ENCODE measurements at regions not wholly inside any gene's neighbourhood (a gene's known extent, or its start where the extent isn't known, plus 50 kb on each side); places are given as distances from the start of the nearest gene placed in this dataset.

GRCh38 chr9:126084696-126085095 lies 241.9 kb upstream of the MVB12B start:
- no peak for ATAC-seq
- TF ChIP-seq OSR1 (CRISPR knock-in tag; IDR thresholded peaks at IDR 0.05) = no peak
- no peak for TF ChIP-seq SNAI2 (CRISPR knock-in tag; IDR thresholded peaks at IDR 0.05)

- TF ChIP-seq PPARA (CRISPR knock-in tag; IDR thresholded peaks at IDR 0.05; ENCODE audit: borderline replicate concordance) (no peak), CSRNP3 (CRISPR knock-in tag; IDR thresholded peaks at IDR 0.05) (no peak), SNAI2 (CRISPR knock-in tag; IDR thresholded peaks at IDR 0.05) (no peak), ARNTL (CRISPR knock-in tag; IDR thresholded peaks at IDR 0.05; ENCODE audit: borderline replicate concordance, low read depth) (no peak), ZC3H10 (CRISPR knock-in tag; IDR thresholded peaks at IDR 0.05) (no peak), BACH2 (CRISPR knock-in tag; IDR thresholded peaks at IDR 0.05; ENCODE audit: borderline replicate concordance) (no peak), GLIS3 (CRISPR knock-in tag; IDR thresholded peaks at IDR 0.05) (no peak), OSR1 (CRISPR knock-in tag; IDR thresholded peaks at IDR 0.05) (no peak), ZNF8 (CRISPR knock-in tag; IDR thresholded peaks at IDR 0.05) (no peak), TSHZ2 (CRISPR knock-in tag; IDR thresholded peaks at IDR 0.05) (no peak), ESRRG (CRISPR knock-in tag; IDR thresholded peaks at IDR 0.05) (no peak)
- ATAC-seq = no peak
Measured at GRCh38 chr9:126085170-126085569, 241.5 kb upstream of the MVB12B start.

- no peak for ATAC-seq
- TF ChIP-seq ZNF70 (CRISPR knock-in tag; IDR thresholded peaks at IDR 0.05) = no peak
- no peak for TF ChIP-seq ZFP3 (CRISPR knock-in tag; IDR thresholded peaks at IDR 0.05)
- TF ChIP-seq TSHZ2 (CRISPR knock-in tag; IDR thresholded peaks at IDR 0.05) = no peak
- no peak for TF ChIP-seq ZNF8 (CRISPR knock-in tag; IDR thresholded peaks at IDR 0.05)
- no peak for TF ChIP-seq RARB (CRISPR knock-in tag; IDR thresholded peaks at IDR 0.05)
- no peak for TF ChIP-seq CSRNP3 (CRISPR knock-in tag; IDR thresholded peaks at IDR 0.05)
- no peak for TF ChIP-seq ARNTL (CRISPR knock-in tag; IDR thresholded peaks at IDR 0.05; ENCODE audit: borderline replicate concordance, low read depth)
- TF ChIP-seq TCF4 (CRISPR knock-in tag; IDR thresholded peaks at IDR 0.05; ENCODE audit: borderline replicate concordance) = no peak
- TF ChIP-seq ZC3H10 (CRISPR knock-in tag; IDR thresholded peaks at IDR 0.05) = no peak
- no peak for TF ChIP-seq ESRRG (CRISPR knock-in tag; IDR thresholded peaks at IDR 0.05)
- TF ChIP-seq PPARA (CRISPR knock-in tag; IDR thresholded peaks at IDR 0.05; ENCODE audit: borderline replicate concordance) = no peak
- TF ChIP-seq TOX (CRISPR knock-in tag; IDR thresholded peaks at IDR 0.05; ENCODE audit: borderline replicate concordance) = no peak
- no peak for TF ChIP-seq PATZ1 (CRISPR knock-in tag; IDR thresholded peaks at IDR 0.05; ENCODE audit: borderline replicate concordance)
- TF ChIP-seq ZNF565 (CRISPR knock-in tag; conservative IDR thresholded peaks at IDR 0.05; ENCODE audit: low read depth) = no peak
- no peak for TF ChIP-seq SNAI2 (CRISPR knock-in tag; IDR thresholded peaks at IDR 0.05)
- TF ChIP-seq CREB5 (CRISPR knock-in tag; IDR thresholded peaks at IDR 0.05; ENCODE audit: low read depth) = no peak
- TF ChIP-seq BACH2 (CRISPR knock-in tag; IDR thresholded peaks at IDR 0.05; ENCODE audit: borderline replicate concordance) = no peak
- TF ChIP-seq ISL1 (CRISPR knock-in tag; IDR thresholded peaks at IDR 0.05) = no peak
- no peak for TF ChIP-seq GLIS3 (CRISPR knock-in tag; IDR thresholded peaks at IDR 0.05)
- no peak for TF ChIP-seq OSR1 (CRISPR knock-in tag; IDR thresholded peaks at IDR 0.05)
Measured at GRCh38 chr9:126088336-126088735, 238.3 kb upstream of the MVB12B start.
